ENCODE measurements at regions not wholly inside any gene's neighbourhood (a gene's known extent, or its start where the extent isn't known, plus 50 kb on each side); places are given as distances from the start of the nearest gene placed in this dataset.

DNA sequence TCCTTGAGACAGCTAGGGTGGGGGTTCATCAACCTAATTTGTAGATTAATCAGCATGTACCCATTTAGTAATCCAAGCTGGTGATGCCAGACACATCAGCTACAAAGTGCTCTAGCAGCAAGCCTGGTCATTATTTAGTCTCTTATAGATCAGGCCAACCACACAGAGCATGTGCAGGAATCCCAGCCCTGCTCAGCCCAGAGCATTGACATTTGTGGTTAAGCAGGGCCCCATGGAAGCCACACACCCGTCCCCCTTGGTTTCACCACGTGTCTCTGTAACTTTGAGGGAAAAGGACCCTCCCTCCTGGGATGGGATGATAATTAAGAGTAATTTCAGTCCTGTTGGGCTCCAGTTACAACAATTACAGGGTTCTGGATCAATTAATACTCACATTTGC is 268.8 kb upstream of the RPL38 start:
- TF ChIP-seq, protein P1, sequence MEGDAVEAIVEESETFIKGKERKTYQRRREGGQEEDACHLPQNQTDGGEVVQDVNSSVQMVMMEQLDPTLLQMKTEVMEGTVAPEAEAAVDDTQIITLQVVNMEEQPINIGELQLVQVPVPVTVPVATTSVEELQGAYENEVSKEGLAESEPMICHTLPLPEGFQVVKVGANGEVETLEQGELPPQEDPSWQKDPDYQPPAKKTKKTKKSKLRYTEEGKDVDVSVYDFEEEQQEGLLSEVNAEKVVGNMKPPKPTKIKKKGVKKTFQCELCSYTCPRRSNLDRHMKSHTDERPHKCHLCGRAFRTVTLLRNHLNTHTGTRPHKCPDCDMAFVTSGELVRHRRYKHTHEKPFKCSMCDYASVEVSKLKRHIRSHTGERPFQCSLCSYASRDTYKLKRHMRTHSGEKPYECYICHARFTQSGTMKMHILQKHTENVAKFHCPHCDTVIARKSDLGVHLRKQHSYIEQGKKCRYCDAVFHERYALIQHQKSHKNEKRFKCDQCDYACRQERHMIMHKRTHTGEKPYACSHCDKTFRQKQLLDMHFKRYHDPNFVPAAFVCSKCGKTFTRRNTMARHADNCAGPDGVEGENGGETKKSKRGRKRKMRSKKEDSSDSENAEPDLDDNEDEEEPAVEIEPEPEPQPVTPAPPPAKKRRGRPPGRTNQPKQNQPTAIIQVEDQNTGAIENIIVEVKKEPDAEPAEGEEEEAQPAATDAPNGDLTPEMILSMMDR (IDR thresholded peaks at IDR 0.05) = no peak
- no peak for TF ChIP-seq POLR2A (IDR thresholded peaks at IDR 0.05)

Measured in right lobe of liver (tissue), 4 donors.